ENCODE measurements at regions not wholly inside any gene's neighbourhood (a gene's known extent, or its start where the extent isn't known, plus 50 kb on each side); places are given as distances from the start of the nearest gene placed in this dataset.
A peak's percentile ranks its signal among the peaks of the same experiment; 100 is the strongest.

DNA sequence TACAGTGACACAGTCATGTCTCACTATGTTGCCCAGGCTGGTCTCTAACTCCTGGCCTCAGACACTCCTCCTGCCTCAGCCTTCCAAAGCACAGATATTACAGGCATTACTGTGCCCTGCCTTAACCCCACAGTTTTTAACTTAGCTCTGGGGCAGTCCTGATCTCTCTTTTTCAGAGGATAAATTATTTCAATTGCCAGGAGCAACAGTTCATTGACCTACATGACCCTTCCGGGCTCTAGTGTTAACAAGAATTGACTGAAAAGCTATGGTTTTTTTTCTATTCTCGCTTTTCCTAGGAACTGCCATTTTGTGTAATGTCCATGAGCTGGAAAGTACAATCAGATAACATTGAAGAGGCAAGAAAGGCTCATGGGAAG, 92.8 kb downstream of the HNRNPLL start:
- no peak for ATAC-seq
- TF ChIP-seq TP53 (CRISPR knock-in tag; IDR thresholded peaks at IDR 0.05) (no peak), NFE2L2 (conservative IDR thresholded peaks at IDR 0.05; ENCODE audit: low read length) (no peak), SREBF2 (IDR thresholded peaks at IDR 0.05) (no peak), ATOH8 (CRISPR knock-in tag; IDR thresholded peaks at IDR 0.05; ENCODE audit: low read depth) (no peak), HOXB5 (CRISPR knock-in tag; IDR thresholded peaks at IDR 0.05) (no peak), ESRRA (IDR thresholded peaks at IDR 0.05; ENCODE audit: borderline replicate concordance, low read length) (no peak), ZFP36 (IDR thresholded peaks at IDR 0.05; ENCODE audit: borderline replicate concordance, partially characterized antibody) (no peak), KDM5A (IDR thresholded peaks at IDR 0.05) (no peak), NPAS2 (CRISPR knock-in tag; IDR thresholded peaks at IDR 0.05; ENCODE audit: borderline replicate concordance) (no peak), EP300 (IDR thresholded peaks at IDR 0.05) (no peak)
- TF ChIP-seq, protein P1, sequence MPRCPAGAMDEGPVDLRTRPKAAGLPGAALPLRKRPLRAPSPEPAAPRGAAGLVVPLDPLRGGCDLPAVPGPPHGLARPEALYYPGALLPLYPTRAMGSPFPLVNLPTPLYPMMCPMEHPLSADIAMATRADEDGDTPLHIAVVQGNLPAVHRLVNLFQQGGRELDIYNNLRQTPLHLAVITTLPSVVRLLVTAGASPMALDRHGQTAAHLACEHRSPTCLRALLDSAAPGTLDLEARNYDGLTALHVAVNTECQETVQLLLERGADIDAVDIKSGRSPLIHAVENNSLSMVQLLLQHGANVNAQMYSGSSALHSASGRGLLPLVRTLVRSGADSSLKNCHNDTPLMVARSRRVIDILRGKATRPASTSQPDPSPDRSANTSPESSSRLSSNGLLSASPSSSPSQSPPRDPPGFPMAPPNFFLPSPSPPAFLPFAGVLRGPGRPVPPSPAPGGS (IDR thresholded peaks at IDR 0.05), result no peak
- Histone ChIP-seq H3K27ac (peak overlapping the region; percentile 25 to 67; a peak in 5 of 6 replicates), H3K4me3 (no peak overlapping the region), H3K4me2 (no peak overlapping the region; the same call in 2 of the 3 replicates), H3K4me1 (peaks cover 14% of the 10 kb centered on the region), H3K9me3 (no peaks in the 10 kb centered on the region)
- CTCF ChIA-PET, result interaction anchor here (1.2 to 3.0 kb wide), 6 partner anchors 9 to 187 kb away, joined by 3 to 17 read pairs (median 9); partner anchors contain the start of gene ATL2
- FAIRE-seq, result no peak
- POLR2A ChIA-PET, result no interaction called here
- no peak for DNase-seq (ENCODE audit: low read depth in 1 of 2, low spot score in 1 of 2)
- 96% methylated on average over 2 of the region's 2 CpGs for WGBS (ENCODE audit: missing lambda C conversion rate)

- ChIA-PET CTCF (interaction anchor here (0.9 to 3.0 kb wide), 15 partner anchors 9 to 235 kb away, joined by 3 to 40 read pairs (median 5); partner anchors contain the start of gene ATL2), POLR2A (no interaction called here)
- peak overlapping the region; percentile 8; the same call in 2 of the 3 replicates for H3K4me2 ChIP-seq
- no peaks in the 10 kb centered on the region for H3K9me3 ChIP-seq
- H3K4me3 ChIP-seq, result no peak overlapping the region
- H3K27ac ChIP-seq, result peak overlapping the region; percentile 25 to 67
- DNase-seq (ENCODE audit: low read depth in 1 of 2, low spot score in 1 of 2), result no peak
- WGBS (ENCODE audit: missing lambda C conversion rate), result 76% methylated on average over 5 of the region's 5 CpGs
- ATAC-seq, result peak in 1 of 2 experiments; percentile 19; a peak in 3 of 6 replicates
- FAIRE-seq, result no peak
- TF ChIP-seq, protein P2, sequence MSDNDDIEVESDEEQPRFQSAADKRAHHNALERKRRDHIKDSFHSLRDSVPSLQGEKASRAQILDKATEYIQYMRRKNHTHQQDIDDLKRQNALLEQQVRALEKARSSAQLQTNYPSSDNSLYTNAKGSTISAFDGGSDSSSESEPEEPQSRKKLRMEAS (IDR thresholded peaks at IDR 0.05), result no peak
- TF ChIP-seq FOSL2 (IDR thresholded peaks at IDR 0.05) (no peak), FOSL2 (CRISPR knock-in tag; IDR thresholded peaks at IDR 0.05) (0 out of 2 replicates have a peak, but pooled peaks have one; percentile 6), EHF (CRISPR knock-in tag; IDR thresholded peaks at IDR 0.05) (no peak), RNF2 (IDR thresholded peaks at IDR 0.05; ENCODE audit: borderline replicate concordance, low read depth) (no peak), MAFK (IDR thresholded peaks at IDR 0.05; ENCODE audit: partially characterized antibody) (peak; percentile 94), NFE2L2 (conservative IDR thresholded peaks at IDR 0.05; ENCODE audit: low read length) (peak; percentile 89)
- peaks cover 14% of the 10 kb centered on the region for H3K4me1 ChIP-seq
Observed at GRCh38 chr2:38509314-38509946, 93.3 kb downstream of the HNRNPLL start.

- FAIRE-seq (no peak), DNase-seq (ENCODE audit: low read depth in 1 of 2, low spot score in 1 of 2) (peak; percentile 61 to 83), ATAC-seq (peak; percentile 38 to 79; a peak in 3 of 6 replicates)
- no peak overlapping the region for H3K4me2 ChIP-seq
- peak overlapping the region; percentile 25 to 67 for H3K27ac ChIP-seq
- no peaks in the 10 kb centered on the region for H3K9me3 ChIP-seq
- H3K4me3 ChIP-seq, result no peak overlapping the region
- ChIA-PET POLR2A (interaction anchor here (0.5 kb wide), 1 partner anchor 189 kb away, joined by 3 read pairs; no protein-coding TSS in a partner anchor), CTCF (interaction anchor here (0.6 to 3.0 kb wide), 27 partner anchors 9 to 288 kb away, joined by 3 to 40 read pairs (median 4); partner anchors contain the start of gene ATL2)
- 60% methylated on average over 10 of the region's 10 CpGs for WGBS (ENCODE audit: missing lambda C conversion rate)
- H3K4me1 ChIP-seq, result peaks cover 14% of the 10 kb centered on the region
- no peak for TF ChIP-seq POLR2A (IDR thresholded peaks at IDR 0.05; ENCODE audit: low read length)
- TF ChIP-seq, protein P2 (IDR thresholded peaks at IDR 0.05), result peak; percentile 69
- peak; percentile 65 to 78 for TF ChIP-seq RAD21 (conservative IDR thresholded peaks at IDR 0.05 in 1 of 2, IDR thresholded peaks at IDR 0.05 in 1 of 2)
- peak; percentile 57 for TF ChIP-seq CTCF (IDR thresholded peaks at IDR 0.05)
- TF ChIP-seq TP53 (CRISPR knock-in tag; IDR thresholded peaks at IDR 0.05), result 0 out of 2 replicates have a peak, but pooled peaks have one; percentile 22
- TF ChIP-seq SMC3 (IDR thresholded peaks at IDR 0.05), result peak; percentile 59
Observed at GRCh38 chr2:38508311-38509039, 94.3 kb downstream of the HNRNPLL start.

Data from A549 (cell line).